ENCODE measurements at regions not wholly inside any gene's neighbourhood (a gene's known extent, or its start where the extent isn't known, plus 50 kb on each side); places are given as distances from the start of the nearest gene placed in this dataset.

- DNase-seq (ENCODE audit: insufficient read length, low spot score), result no peak
Measured at GRCh38 chr20:60446267-60447111, 488.3 kb downstream of the CDH26 start.

GRCh38 chr20:60447703-60448102 is 489.5 kb downstream of the CDH26 start:
- DNase-seq (ENCODE audit: insufficient read length, low spot score) (no peak), FAIRE-seq (no peak)
- TF ChIP-seq POLR2A (IDR thresholded peaks at IDR 0.05; ENCODE audit: low read depth, low read length), result no peak

More at GRCh38 chr20:60446267-60447111, 488.3 kb downstream of the CDH26 start:
- no peak for FAIRE-seq
- no peak for TF ChIP-seq POLR2A (IDR thresholded peaks at IDR 0.05; ENCODE audit: low read depth, low read length)

DNA sequence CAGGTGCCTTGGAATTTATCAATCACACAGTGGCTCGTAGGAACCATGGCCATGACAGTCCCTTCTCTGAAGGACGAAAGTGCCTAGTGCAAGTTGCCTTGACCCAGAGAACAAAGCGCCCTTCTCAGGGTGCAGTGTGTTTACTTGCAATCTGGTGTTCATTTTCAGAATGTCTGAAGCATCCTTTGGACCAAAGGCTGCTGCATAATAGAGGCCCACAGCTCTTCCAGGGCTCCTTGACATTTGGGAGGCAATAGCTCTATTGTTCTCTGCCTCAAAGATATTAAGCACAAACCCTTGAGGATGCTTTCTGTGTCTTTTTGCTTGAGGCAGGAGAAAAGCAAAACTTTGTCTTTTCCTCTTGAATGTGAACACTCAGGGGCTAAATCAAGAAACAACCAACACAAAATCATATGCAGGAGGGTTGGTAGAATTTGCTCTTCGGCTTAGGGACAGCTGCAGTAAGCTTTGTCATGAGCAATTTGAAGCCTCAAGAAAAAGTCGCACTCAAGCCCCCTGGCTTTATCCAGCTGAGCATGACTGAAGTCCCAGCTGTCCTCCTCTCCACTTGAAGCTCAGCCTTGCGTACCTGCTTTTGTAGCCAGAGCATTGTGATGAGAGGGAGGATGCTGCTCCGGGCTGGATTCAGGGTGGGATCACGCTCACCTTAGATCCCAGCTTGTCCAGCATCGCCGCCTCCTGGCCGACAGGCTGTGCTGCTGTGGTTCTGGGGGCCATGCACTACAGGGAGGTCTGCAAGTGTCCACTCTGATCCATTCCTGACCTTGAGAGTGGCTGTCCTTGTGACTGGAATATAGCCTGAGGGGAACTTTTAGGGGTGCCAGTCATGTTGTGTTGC is 495.4 kb downstream of the CDH26 start:
- no peak for TF ChIP-seq POLR2A (IDR thresholded peaks at IDR 0.05; ENCODE audit: low read depth, low read length)
- DNase-seq (ENCODE audit: insufficient read length, low spot score) (no peak), FAIRE-seq (no peak)

GRCh38 chr20:60454491-60454890 is 496.3 kb downstream of the CDH26 start:
- no peak for TF ChIP-seq POLR2A (IDR thresholded peaks at IDR 0.05; ENCODE audit: low read depth, low read length)
- FAIRE-seq, result no peak
- DNase-seq (ENCODE audit: insufficient read length, low spot score), result no peak

DNA sequence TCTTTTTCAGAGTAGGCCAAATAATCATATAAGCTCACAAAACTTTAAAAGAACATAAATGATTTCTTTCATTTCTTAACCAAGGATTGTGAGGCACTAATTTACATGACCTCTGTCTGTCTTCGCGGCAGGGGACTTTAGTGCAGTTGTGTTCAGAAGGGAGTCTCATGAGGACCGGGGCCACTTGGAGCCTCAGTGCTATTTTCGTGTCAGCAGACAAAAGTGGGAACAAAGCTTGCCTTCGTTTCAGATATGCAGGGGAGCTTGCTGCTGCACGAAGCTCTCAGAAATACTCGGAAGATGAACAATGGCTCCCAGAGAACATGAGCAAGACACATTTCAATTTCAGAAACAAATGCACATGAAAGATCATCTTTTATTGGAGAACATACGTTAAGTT is 497.0 kb downstream of the CDH26 start:
- no peak for TF ChIP-seq POLR2A (IDR thresholded peaks at IDR 0.05; ENCODE audit: low read depth, low read length)
- DNase-seq (ENCODE audit: insufficient read length, low spot score) (no peak), FAIRE-seq (no peak)

DNA sequence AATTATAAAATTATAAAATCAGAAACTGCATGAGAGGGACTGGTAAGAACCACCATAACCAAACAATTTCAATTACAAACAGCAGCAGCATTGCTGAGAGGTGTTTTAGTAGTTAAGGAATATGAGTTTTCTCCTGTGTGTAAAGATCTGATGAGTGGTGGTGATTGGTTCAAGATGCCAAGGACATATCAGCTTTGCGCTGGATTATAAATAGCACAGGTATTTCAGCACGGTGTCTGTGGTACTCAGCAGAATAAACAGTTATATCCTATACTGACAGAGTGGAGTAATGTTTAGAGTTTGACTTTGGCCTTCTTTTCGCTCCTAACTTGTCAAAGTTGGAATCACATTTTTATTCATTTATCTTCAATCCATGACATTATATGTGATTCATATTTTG is 501.0 kb downstream of the CDH26 start:
- TF ChIP-seq POLR2A (IDR thresholded peaks at IDR 0.05; ENCODE audit: low read depth, low read length), result no peak
- FAIRE-seq, result no peak
- no peak for DNase-seq (ENCODE audit: insufficient read length, low spot score)

- FAIRE-seq (no peak), DNase-seq (ENCODE audit: insufficient read length, low spot score) (no peak)
- no peak for TF ChIP-seq POLR2A (IDR thresholded peaks at IDR 0.05; ENCODE audit: low read depth, low read length)
Measured at GRCh38 chr20:60461993-60462392, 503.8 kb downstream of the CDH26 start.

DNA sequence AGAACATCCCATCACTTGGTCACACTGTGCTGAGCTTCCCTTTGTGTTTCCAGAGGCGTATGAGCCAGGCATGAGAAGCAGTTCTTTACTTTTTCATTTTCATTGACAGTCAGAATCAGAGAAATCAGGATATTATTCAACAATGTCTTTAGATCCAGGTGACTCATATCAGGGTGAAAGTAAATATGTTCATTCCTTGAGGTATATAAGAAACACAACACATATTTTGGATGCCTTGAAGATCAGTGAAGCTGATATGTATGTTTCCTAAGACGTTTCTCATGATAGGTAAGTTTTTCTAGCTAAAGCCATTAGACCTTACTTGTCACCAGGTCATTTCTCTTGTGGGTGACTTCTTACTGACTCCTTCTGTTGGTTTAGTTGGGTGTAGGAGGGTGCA is 505.6 kb downstream of the CDH26 start:
- no peak for TF ChIP-seq POLR2A (IDR thresholded peaks at IDR 0.05; ENCODE audit: low read depth, low read length)
- FAIRE-seq (no peak), DNase-seq (ENCODE audit: insufficient read length, low spot score) (no peak)

DNA sequence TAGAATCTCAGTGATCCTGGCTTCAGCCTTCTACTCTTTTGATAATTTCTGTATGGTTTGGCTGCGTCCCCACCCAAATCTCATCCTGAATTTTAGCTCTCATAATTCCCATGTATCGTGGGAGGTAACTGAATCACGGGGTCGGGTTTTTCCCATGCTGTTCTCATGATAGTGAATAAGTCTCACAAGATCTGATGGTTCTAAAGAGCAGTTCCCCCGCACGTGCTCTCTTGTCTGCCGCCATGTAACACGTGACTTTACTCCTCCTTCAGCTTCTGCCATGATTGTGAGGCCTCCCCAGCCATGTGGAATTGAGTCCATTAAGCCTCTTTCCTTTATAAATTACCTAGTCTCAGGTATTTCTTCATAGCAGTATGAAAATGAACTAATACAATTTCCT is 507.2 kb downstream of the CDH26 start:
- no peak for TF ChIP-seq POLR2A (IDR thresholded peaks at IDR 0.05; ENCODE audit: low read depth, low read length)
- DNase-seq (ENCODE audit: insufficient read length, low spot score) (no peak), FAIRE-seq (no peak)

- FAIRE-seq (no peak), DNase-seq (ENCODE audit: insufficient read length, low spot score) (no peak)
- no peak for TF ChIP-seq POLR2A (IDR thresholded peaks at IDR 0.05; ENCODE audit: low read depth, low read length)
Measured at GRCh38 chr20:60465993-60466686, 507.9 kb downstream of the CDH26 start.

DNA sequence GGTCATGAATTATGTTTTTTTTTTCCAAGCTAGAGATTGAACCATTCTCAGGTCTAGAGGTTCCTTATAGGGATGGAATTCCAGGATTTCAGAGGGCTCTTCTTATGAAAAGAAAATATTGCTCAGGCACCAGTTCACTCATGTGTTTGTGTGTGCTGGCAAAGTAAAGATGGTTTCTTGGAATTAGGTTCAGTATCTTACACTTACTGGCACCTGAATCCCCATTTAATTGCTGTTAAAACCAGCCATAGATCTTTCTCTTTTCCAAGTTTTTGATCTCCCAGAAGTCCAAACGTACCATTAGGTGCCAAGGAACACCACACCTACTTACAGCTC is 508.4 kb downstream of the CDH26 start:
- DNase-seq (ENCODE audit: insufficient read length, low spot score) (no peak), FAIRE-seq (no peak)
- TF ChIP-seq POLR2A (IDR thresholded peaks at IDR 0.05; ENCODE audit: low read depth, low read length), result no peak

- DNase-seq (ENCODE audit: insufficient read length, low spot score), result no peak
- no peak for TF ChIP-seq POLR2A (IDR thresholded peaks at IDR 0.05; ENCODE audit: low read depth, low read length)
- no peak for FAIRE-seq
Measured at GRCh38 chr20:60467078-60467477, 508.9 kb downstream of the CDH26 start.

DNA sequence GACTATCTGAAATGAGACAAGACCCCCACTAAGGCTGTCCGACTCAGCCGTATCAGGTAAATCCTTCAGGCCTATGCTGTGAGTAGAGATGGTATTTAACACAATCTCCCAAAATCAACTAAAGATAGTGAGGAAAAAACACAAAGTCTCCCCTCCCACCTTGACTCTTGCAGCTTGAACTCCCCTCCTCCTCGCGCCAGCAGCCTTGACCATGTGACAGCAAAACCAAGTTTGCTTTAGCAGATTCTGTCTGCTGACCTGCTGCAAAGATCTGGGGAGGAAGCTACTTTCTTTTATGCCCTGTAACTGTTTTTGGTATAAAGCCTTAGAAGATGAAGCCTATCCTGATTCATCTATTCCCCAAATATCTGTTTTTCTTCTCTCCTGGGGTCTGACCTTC is 509.5 kb downstream of the CDH26 start:
- no peak for TF ChIP-seq POLR2A (IDR thresholded peaks at IDR 0.05; ENCODE audit: low read depth, low read length)
- FAIRE-seq (no peak), DNase-seq (ENCODE audit: insufficient read length, low spot score) (no peak)

- no peak for TF ChIP-seq POLR2A (IDR thresholded peaks at IDR 0.05; ENCODE audit: low read depth, low read length)
- FAIRE-seq (no peak), DNase-seq (ENCODE audit: insufficient read length, low spot score) (no peak)
Measured at GRCh38 chr20:60469829-60470228, 511.6 kb downstream of the CDH26 start.
